Neural cell (in vitro differentiated cells): ENCODE measurements at regions not wholly inside any gene's neighbourhood (a gene's known extent, or its start where the extent isn't known, plus 50 kb on each side); places are given as distances from the start of the nearest gene placed in this dataset.

Experiments
- H2AFZ ChIP-seq: fragments of 200-600, 300-800 bp; sonication (generic), shearing (Covaris generic); 2 replicates; pipeline ENCODE4 v1.6.0; 2014; ENCODE audit warnings: low read depth, mild to moderate bottlenecking, antibody characterized with exemption, low read length, moderate library complexity
- H3F3A ChIP-seq: fragments of 200-600 bp; shearing (Covaris generic); 2 replicates; pipeline ENCODE4 v1.6.1; 2016; ENCODE audit warnings: mild to moderate bottlenecking, moderate library complexity, mixed read lengths, antibody characterized with exemption, low read length; ENCODE audit not compliant: insufficient read depth, poor library complexity, severe bottlenecking
- H3K27ac ChIP-seq: fragments of 200-600, 300-800 bp; sonication (generic), shearing (Covaris generic); 2 replicates; pipeline ENCODE4 v1.5.1; 2014; ENCODE audit warnings: mild to moderate bottlenecking, low read length, moderate library complexity
- H3K27me3 ChIP-seq: fragments of 300-800, 200-600 bp; sonication (generic), shearing (Covaris generic); 2 replicates; pipeline ENCODE4 v1.6.0; 2014; ENCODE audit warnings: mild to moderate bottlenecking, low read depth, low read length, moderate library complexity; ENCODE audit not compliant: insufficient read depth
- H3K36me3 ChIP-seq: fragments of 300-800, 200-600 bp; sonication (generic), shearing (Covaris generic); 2 replicates; pipeline ENCODE4 v1.5.1; 2014; ENCODE audit warnings: mild to moderate bottlenecking, antibody characterized with exemption, low read length, moderate library complexity; ENCODE audit not compliant: insufficient read depth
- H3K4me2 ChIP-seq: fragments of 300-800, 200-600 bp; sonication (generic), shearing (Covaris generic); 2 replicates; pipeline ENCODE4 v1.6.0; 2014; ENCODE audit warnings: mild to moderate bottlenecking, low read length
- H3K4me3 ChIP-seq: fragments of 300-800, 200-600 bp; sonication (generic), shearing (Covaris generic); 2 replicates; pipeline ENCODE4 v1.5.1; 2014; ENCODE audit warnings: mild to moderate bottlenecking, low read length, moderate library complexity
- H3K79me2 ChIP-seq: fragments of 200-600 bp; shearing (Covaris generic); replicated peaks from 2 replicates; pipeline ENCODE4 v1.6.0; 2014; ENCODE audit warnings: mild to moderate bottlenecking, low read length, moderate library complexity; ENCODE audit not compliant: insufficient read depth
- H3K9ac ChIP-seq: fragments of 300-800, 200-600 bp; sonication (generic), shearing (Covaris generic); 2 replicates; pipeline ENCODE4 v1.6.1; 2016; ENCODE audit warnings: mild to moderate bottlenecking, low read length, mixed read lengths
- H3K9me2 ChIP-seq: fragments of 200-600 bp; shearing (Covaris generic); 2 replicates; pipeline ENCODE4 v1.6.1; 2016; ENCODE audit warnings: mild to moderate bottlenecking, low read length, mixed read lengths; ENCODE audit not compliant: insufficient read depth
- H3K9me3 ChIP-seq: fragments of 200-600, 300-800 bp; sonication (generic), shearing (Covaris generic); 2 replicates; pipeline ENCODE4 v1.6.1; 2016; ENCODE audit warnings: mild to moderate bottlenecking, mixed run types, low read length, moderate library complexity, mixed read lengths
- H4K20me1 ChIP-seq: fragments of 200-600 bp; shearing (Covaris generic); 2 replicates; pipeline ENCODE4 v1.6.1; 2016; ENCODE audit warnings: mild to moderate bottlenecking, mixed run types; ENCODE audit not compliant: insufficient read depth
- CTCF ChIP-seq: fragments of 450-650 bp; IDR thresholded peaks from 2 replicates; pipeline ENCODE4 v1.5.1; 2014; ENCODE audit warnings: antibody characterized with exemption, mild to moderate bottlenecking, moderate library complexity; ENCODE audit not compliant: poor library complexity, severe bottlenecking
- EP300 ChIP-seq: fragments of 450-650 bp; conservative IDR thresholded peaks from 2 replicates; pipeline ENCODE4 v1.6.1; 2014; ENCODE audit warnings: antibody characterized with exemption, mild to moderate bottlenecking, moderate library complexity; ENCODE audit not compliant: poor library complexity, severe bottlenecking
- EZH2 ChIP-seq: fragments of 200-600, 300-800 bp; shearing (Covaris generic), sonication (generic); IDR thresholded peaks from 2 replicates; pipeline ENCODE4 v1.6.1; 2014; ENCODE audit warnings: antibody characterized with exemption, low read length, borderline replicate concordance, mild to moderate bottlenecking; ENCODE audit not compliant: insufficient read depth, poor library complexity, severe bottlenecking
- MXI1 ChIP-seq: fragments of 450-650 bp; conservative IDR thresholded peaks from 2 replicates; pipeline ENCODE4 v1.6.1; 2014; ENCODE audit warnings: antibody characterized with exemption, mild to moderate bottlenecking; ENCODE audit not compliant: poor library complexity, severe bottlenecking
- POLR2AphosphoS5 ChIP-seq: IDR thresholded peaks from 2 replicates; pipeline ENCODE4 v1.6.1; 2012
- RAD21 ChIP-seq: fragments of 450-650 bp; conservative IDR thresholded peaks from 2 replicates; pipeline ENCODE4 v1.6.1; 2014; ENCODE audit warnings: antibody characterized with exemption, mild to moderate bottlenecking, moderate library complexity
- REST ChIP-seq: IDR thresholded peaks from 2 replicates; pipeline ENCODE4 v1.6.1; 2012; ENCODE audit warnings: borderline replicate concordance
- SMC3 ChIP-seq: fragments of 450-650 bp; conservative IDR thresholded peaks from 2 replicates; pipeline ENCODE4 v1.6.1; 2014; ENCODE audit warnings: antibody characterized with exemption, mild to moderate bottlenecking, moderate library complexity; ENCODE audit not compliant: poor library complexity
- TAF1 ChIP-seq: IDR thresholded peaks from 2 replicates; pipeline ENCODE4 v1.6.1; 2012; ENCODE audit warnings: low read depth

- H4K20me1 ChIP-seq, result no peaks in the 10 kb centered on the region
- no peaks in the 10 kb centered on the region for H3K9me2 ChIP-seq
- H3K4me2 ChIP-seq, result no peak overlapping the region
- no peaks in the 10 kb centered on the region for H3F3A ChIP-seq
- H3K27ac ChIP-seq, result no peak overlapping the region
- no peak overlapping the region for H2AFZ ChIP-seq
- no peak overlapping the region for H3K4me3 ChIP-seq
- no peaks in the 10 kb centered on the region for H3K79me2 ChIP-seq
- no peaks in the 10 kb centered on the region for H3K36me3 ChIP-seq
- H3K27me3 ChIP-seq, result no peaks in the 10 kb centered on the region
- TF ChIP-seq EZH2, result no peak
- no peak for TF ChIP-seq REST
- no peak for TF ChIP-seq EP300
- no peak for TF ChIP-seq SMC3
- no peak for TF ChIP-seq CTCF
- no peak for TF ChIP-seq RAD21
- no peak for TF ChIP-seq MXI1
- TF ChIP-seq TAF1, result no peak
- TF ChIP-seq POLR2AphosphoS5, result no peak
- H3K9ac ChIP-seq, result no peak overlapping the region
- no peaks in the 10 kb centered on the region for H3K9me3 ChIP-seq
These were observed 103.1 kb downstream of the RAP2A start for GRCh38 chr13:97537110-97537509.

- Histone ChIP-seq H3K9me3 (no peaks in the 10 kb centered on the region), H3K27ac (no peak overlapping the region), H3F3A (no peaks in the 10 kb centered on the region), H3K4me3 (no peak overlapping the region), H3K36me3 (no peaks in the 10 kb centered on the region), H4K20me1 (no peaks in the 10 kb centered on the region), H2AFZ (no peak overlapping the region), H3K79me2 (no peaks in the 10 kb centered on the region), H3K27me3 (no peaks in the 10 kb centered on the region), H3K4me2 (no peak overlapping the region), H3K9ac (no peak overlapping the region), H3K9me2 (no peaks in the 10 kb centered on the region)
- no peak for TF ChIP-seq EP300
- TF ChIP-seq TAF1, result no peak
- no peak for TF ChIP-seq SMC3
- no peak for TF ChIP-seq EZH2
- TF ChIP-seq REST, result no peak
- no peak for TF ChIP-seq MXI1
- no peak for TF ChIP-seq RAD21
- TF ChIP-seq POLR2AphosphoS5, result no peak
- no peak for TF ChIP-seq CTCF
These were observed 104.2 kb downstream of the RAP2A start for GRCh38 chr13:97538203-97538602.
